ENCODE measurements at regions not wholly inside any gene's neighbourhood (a gene's known extent, or its start where the extent isn't known, plus 50 kb on each side); places are given as distances from the start of the nearest gene placed in this dataset.

DNA sequence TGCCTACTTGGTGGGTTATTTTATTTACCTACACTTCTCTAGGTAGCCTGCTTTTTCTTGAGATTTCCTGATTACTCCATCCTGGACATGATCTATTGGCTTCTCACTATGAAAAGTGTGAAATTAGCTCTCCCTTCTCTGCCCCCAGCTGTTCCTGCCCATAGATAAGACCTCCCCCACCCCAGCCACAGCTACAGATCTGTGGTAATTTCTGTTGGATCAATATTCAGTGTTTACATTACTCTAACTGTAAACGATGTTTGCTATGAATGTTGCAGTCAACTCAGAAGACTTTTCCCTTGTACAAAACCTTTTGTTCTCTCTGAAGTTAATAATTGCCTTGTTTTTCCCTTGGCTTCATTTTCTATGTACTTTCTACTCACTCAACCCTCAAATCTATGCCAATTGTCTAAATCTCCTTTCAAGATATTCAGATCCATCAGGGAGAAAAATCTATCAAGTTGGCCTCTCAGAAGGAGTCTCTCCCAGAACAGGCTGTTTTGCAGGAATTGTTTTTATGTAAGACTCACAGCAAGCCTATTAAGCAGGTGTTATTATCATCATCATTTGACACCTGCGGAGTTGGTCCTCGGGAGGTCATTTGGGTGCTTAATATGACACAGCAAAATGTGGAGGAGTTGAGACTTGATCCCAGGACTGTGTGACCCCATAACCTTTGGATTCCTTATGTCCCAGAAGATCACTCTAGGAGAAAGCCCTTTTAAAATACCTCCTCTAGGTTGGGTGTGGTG is 227.4 kb downstream of the SUDS3 start:
- Histone ChIP-seq H3K36me3 (no peaks in the 10 kb centered on the region), H3K27ac (no peak overlapping the region), H3K4me1 (ENCODE audit: insufficient read depth) (no peaks in the 10 kb centered on the region), H3K9me3 (no peaks in the 10 kb centered on the region), H3K27me3 (no peaks in the 10 kb centered on the region), H3K4me3 (no peak overlapping the region)
- TF ChIP-seq, protein P1, sequence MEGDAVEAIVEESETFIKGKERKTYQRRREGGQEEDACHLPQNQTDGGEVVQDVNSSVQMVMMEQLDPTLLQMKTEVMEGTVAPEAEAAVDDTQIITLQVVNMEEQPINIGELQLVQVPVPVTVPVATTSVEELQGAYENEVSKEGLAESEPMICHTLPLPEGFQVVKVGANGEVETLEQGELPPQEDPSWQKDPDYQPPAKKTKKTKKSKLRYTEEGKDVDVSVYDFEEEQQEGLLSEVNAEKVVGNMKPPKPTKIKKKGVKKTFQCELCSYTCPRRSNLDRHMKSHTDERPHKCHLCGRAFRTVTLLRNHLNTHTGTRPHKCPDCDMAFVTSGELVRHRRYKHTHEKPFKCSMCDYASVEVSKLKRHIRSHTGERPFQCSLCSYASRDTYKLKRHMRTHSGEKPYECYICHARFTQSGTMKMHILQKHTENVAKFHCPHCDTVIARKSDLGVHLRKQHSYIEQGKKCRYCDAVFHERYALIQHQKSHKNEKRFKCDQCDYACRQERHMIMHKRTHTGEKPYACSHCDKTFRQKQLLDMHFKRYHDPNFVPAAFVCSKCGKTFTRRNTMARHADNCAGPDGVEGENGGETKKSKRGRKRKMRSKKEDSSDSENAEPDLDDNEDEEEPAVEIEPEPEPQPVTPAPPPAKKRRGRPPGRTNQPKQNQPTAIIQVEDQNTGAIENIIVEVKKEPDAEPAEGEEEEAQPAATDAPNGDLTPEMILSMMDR (IDR thresholded peaks at IDR 0.05), result no peak
- TF ChIP-seq EP300 (IDR thresholded peaks at IDR 0.05) (no peak), POLR2A (IDR thresholded peaks at IDR 0.05) (no peak)
- WGBS, 3 donors, result 33 to 59% (median 38%) methylated on average over 3 of the region's 3 CpGs
- intact Hi-C loops (cut with DNase I), result no loop called here
- DNase-seq, result no peak

DNA sequence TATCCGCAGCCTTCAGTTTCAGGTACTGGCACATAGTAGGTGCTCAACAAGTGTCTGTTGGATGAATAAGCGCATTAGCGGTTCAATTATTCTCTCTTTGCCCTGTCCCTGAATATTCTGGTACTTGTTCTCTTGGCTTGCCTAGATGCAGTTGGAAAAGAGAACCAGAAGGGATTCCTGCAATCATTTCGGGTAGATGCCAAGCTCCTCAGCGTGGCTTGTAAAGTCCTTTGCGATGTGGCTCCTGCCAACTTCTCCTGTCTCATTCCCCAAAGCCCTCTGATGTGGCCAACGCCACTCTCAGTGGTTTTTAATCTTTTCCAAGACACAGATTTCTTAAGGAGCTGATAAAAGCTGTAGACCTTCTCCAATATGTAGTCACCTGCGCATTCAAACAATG is 230.3 kb downstream of the SUDS3 start:
- Histone ChIP-seq H3K27ac (no peak overlapping the region), H3K9me3 (no peaks in the 10 kb centered on the region), H3K4me1 (ENCODE audit: insufficient read depth) (no peaks in the 10 kb centered on the region), H3K4me3 (no peak overlapping the region), H3K36me3 (no peaks in the 10 kb centered on the region), H3K27me3 (no peaks in the 10 kb centered on the region)
- intact Hi-C loops (cut with DNase I), result no loop called here
- DNase-seq, result no peak
- WGBS, 3 donors, result 85 to 89% (median 87%) methylated on average over 8 of the region's 8 CpGs
- TF ChIP-seq EP300 (IDR thresholded peaks at IDR 0.05) (no peak), POLR2A (IDR thresholded peaks at IDR 0.05) (no peak)
- TF ChIP-seq, protein P1 (IDR thresholded peaks at IDR 0.05), result no peak

- Histone ChIP-seq H3K4me1 (ENCODE audit: insufficient read depth) (no peaks in the 10 kb centered on the region), H3K4me3 (no peak overlapping the region), H3K9me3 (no peaks in the 10 kb centered on the region), H3K36me3 (no peaks in the 10 kb centered on the region), H3K27me3 (no peaks in the 10 kb centered on the region), H3K27ac (no peak overlapping the region)
- intact Hi-C loops (cut with DNase I), result no loop called here
- WGBS, 3 donors, result 89 to 94% (median 91%) methylated on average over 3 of the region's 3 CpGs
- no peak for TF ChIP-seq EP300 (IDR thresholded peaks at IDR 0.05)
- no peak for DNase-seq
These were observed 231.5 kb downstream of the SUDS3 start for GRCh38 chr12:118607831-118608230.

DNA sequence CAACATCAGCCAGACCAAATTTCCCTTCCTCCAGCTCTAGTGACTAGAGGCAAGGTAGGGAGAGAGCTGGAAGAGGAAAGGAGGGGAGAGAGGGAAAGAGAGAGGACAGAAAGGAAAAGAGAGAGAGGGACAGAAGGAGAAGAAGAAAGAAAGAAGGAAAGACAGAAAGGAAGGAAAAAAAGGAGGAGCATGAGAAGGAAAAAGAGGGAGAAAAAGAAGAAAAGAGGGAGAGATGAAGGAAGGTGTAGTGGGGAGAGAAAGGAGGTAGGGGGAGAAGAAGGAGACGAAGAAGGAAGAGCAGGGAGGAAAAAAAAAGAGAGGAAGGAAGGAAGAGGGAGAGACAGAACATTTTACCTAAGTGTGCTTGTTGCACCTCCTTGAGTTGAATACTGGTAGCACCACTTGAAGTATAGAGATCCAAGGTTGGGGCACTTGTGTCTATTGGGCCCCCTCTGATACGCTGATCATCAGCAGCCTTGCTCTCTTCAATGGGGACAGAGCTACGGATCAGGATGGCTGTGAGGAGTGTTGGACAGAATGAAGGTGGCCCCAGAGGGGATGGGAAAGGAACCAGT is 232.5 kb downstream of the SUDS3 start:
- H3K4me3 ChIP-seq, result no peak overlapping the region
- intact Hi-C loops (cut with DNase I), result no loop called here
- peaks cover 0 to 2% of the 10 kb centered on the region in 2 donors for H3K9me3 ChIP-seq
- WGBS, 3 donors, result 57 to 64% (median 63%) methylated on average over 3 of the region's 3 CpGs
- H3K36me3 ChIP-seq, result no peaks in the 10 kb centered on the region
- H3K4me1 ChIP-seq (ENCODE audit: insufficient read depth), result no peaks in the 10 kb centered on the region
- DNase-seq, result no peak
- H3K27ac ChIP-seq, result no peak overlapping the region
- no peaks in the 10 kb centered on the region for H3K27me3 ChIP-seq
- TF ChIP-seq, protein P1 (IDR thresholded peaks at IDR 0.05), result no peak
- no peak for TF ChIP-seq POLR2A (IDR thresholded peaks at IDR 0.05)
- no peak for TF ChIP-seq EP300 (IDR thresholded peaks at IDR 0.05)

DNA sequence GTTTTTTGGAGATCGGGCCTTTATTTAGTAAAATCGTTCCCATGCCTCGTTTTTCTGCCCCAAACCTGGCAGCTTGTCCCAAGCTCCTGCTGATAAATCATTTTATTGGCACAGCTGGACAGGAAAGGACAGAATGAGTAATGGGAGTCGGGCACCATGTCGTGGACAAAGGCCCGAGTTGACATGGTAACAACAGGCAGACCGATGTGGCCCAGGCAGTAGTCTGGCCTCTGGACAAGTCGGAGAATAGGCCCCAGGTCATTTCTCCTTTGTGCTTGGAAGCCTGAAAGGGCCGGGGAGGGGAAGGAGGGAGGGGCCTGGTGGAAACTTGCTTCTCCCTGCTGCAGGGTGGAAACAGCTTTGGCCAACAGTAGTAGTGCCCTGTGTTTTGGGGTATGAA is 234.9 kb downstream of the SUDS3 start:
- no peak overlapping the region for H3K4me3 ChIP-seq
- intact Hi-C loops (cut with DNase I), result no loop called here
- H3K4me1 ChIP-seq (ENCODE audit: insufficient read depth), result no peaks in the 10 kb centered on the region
- H3K36me3 ChIP-seq, result no peaks in the 10 kb centered on the region
- WGBS, 3 donors, result 24 to 31% (median 27%) methylated on average over 9 of the region's 9 CpGs
- no peak for DNase-seq
- H3K27ac ChIP-seq, result no peak overlapping the region
- peaks cover 0 to 6% of the 10 kb centered on the region in 2 donors for H3K9me3 ChIP-seq
- no peak for TF ChIP-seq EP300 (IDR thresholded peaks at IDR 0.05)
- no peaks in the 10 kb centered on the region for H3K27me3 ChIP-seq
